ENCODE measurements at regions not wholly inside any gene's neighbourhood (a gene's known extent, or its start where the extent isn't known, plus 50 kb on each side); places are given as distances from the start of the nearest gene placed in this dataset.

DNA sequence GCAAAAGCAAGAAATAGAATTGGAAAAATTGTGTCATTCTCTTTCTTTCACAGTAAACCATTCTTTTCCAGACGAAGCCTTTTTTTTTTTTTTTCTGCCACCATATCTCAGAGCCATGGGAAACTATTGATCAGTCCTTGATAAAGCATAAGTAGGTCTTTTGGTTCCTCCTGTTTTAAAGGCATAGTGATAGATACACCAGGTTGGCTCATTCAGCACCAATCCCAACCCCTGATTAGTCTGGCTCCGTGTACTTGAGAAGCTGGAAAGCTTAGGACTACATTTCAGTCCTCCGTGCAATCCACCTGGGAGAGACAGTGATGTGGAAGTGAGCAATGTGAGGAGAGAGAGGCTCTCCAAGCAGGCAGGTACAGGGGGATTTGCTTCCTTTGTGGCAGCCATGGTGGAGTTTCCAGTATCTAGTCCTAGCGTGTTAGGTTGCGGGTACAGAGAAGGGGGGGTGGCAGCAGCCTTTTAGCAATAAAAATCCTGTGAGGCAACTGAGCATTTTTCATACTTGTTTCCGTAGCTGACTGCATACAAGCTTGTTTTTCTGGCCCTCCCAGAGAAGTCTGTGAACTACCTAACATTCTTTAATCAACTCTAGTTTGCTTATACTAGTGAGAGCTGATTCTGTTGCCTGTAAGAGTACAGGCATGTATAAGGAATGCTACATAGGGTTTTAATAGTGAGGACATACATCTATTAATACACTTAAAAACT, 127.4 kb upstream of the CTTNBP2 start:
- Histone ChIP-seq H3K36me3 (ENCODE audit: insufficient read depth, low read depth, low read length) (no peaks in the 10 kb centered on the region), H3K27ac (ENCODE audit: low read length) (no peak overlapping the region), H3K9ac (ENCODE audit: low read depth, low read length) (no peak overlapping the region), H3K9me3 (ENCODE audit: insufficient read depth, low read depth, low read length) (no peaks in the 10 kb centered on the region), H3K4me3 (ENCODE audit: low read length) (no peak overlapping the region), H3K4me1 (ENCODE audit: insufficient read depth, low read length) (peaks cover 4% of the 10 kb centered on the region), H3K27me3 (ENCODE audit: insufficient read depth, low read length) (no peaks in the 10 kb centered on the region)

DNA sequence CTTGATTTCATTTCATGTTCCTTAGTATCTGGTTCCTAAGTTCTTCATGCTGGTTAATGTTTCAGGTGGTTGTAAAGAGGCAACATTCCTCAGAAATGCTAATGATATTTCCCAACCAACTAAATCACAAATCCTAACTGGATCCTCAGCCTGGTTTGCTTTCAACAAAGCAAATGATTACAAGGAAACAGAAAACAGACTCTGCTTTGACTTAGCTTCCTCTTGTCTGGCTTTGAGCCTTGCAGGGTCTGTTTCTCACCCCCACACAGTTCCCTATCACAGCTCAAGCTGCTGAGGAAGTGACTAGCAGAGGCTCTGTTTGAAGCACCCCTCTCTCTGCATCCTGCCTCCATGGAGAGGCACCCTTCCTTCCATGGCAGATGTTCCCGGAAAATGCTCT, 130.2 kb upstream of the CTTNBP2 start:
- Histone ChIP-seq H3K27me3 (ENCODE audit: insufficient read depth, low read length) (no peaks in the 10 kb centered on the region), H3K4me1 (ENCODE audit: insufficient read depth, low read length) (peaks cover 4% of the 10 kb centered on the region), H3K36me3 (ENCODE audit: insufficient read depth, low read depth, low read length) (no peaks in the 10 kb centered on the region), H3K9me3 (ENCODE audit: insufficient read depth, low read depth, low read length) (no peaks in the 10 kb centered on the region), H3K9ac (ENCODE audit: low read depth, low read length) (no peak overlapping the region), H3K4me3 (ENCODE audit: low read length) (no peak overlapping the region), H3K27ac (ENCODE audit: low read length) (no peak overlapping the region)

GRCh38 chr7:118005026-118005425, 131.8 kb upstream of the CTTNBP2 start:
- Histone ChIP-seq H3K27ac (ENCODE audit: low read length) (no peak overlapping the region), H3K4me3 (ENCODE audit: low read length) (no peak overlapping the region), H3K9ac (ENCODE audit: low read depth, low read length) (no peak overlapping the region), H3K36me3 (ENCODE audit: insufficient read depth, low read depth, low read length) (no peaks in the 10 kb centered on the region), H3K4me1 (ENCODE audit: insufficient read depth, low read length) (peaks cover 4% of the 10 kb centered on the region; the same call in 1 of the 2 replicates), H3K9me3 (ENCODE audit: insufficient read depth, low read depth, low read length) (no peaks in the 10 kb centered on the region), H3K27me3 (ENCODE audit: insufficient read depth, low read length) (no peaks in the 10 kb centered on the region)

DNA sequence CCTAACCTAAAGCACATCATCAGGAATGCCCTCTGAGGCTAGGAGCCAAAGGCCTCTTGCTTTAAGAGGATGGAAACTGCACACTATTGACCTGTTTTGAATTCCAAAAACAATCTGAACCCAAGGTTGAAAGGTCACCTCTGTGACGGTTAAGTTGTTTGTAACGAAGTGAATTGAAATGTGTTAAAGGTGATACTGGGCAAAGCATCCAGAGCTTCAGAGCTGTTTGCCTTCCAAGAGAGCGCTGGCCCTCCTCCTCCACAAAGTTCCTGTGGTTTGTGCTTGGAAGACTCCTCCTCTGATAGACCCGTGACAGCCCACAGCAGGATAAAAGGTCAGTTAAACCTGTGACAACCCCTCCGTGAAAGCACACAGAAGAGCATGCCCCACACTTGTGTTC, 133.7 kb upstream of the CTTNBP2 start:
- Histone ChIP-seq H3K9ac (ENCODE audit: low read depth, low read length) (no peak overlapping the region), H3K36me3 (ENCODE audit: insufficient read depth, low read depth, low read length) (no peaks in the 10 kb centered on the region), H3K27me3 (ENCODE audit: insufficient read depth, low read length) (no peaks in the 10 kb centered on the region), H3K9me3 (ENCODE audit: insufficient read depth, low read depth, low read length) (no peaks in the 10 kb centered on the region), H3K4me1 (ENCODE audit: insufficient read depth, low read length) (peaks cover 4% of the 10 kb centered on the region; the same call in 1 of the 2 replicates), H3K4me3 (ENCODE audit: low read length) (no peak overlapping the region), H3K27ac (ENCODE audit: low read length) (no peak overlapping the region)

DNA sequence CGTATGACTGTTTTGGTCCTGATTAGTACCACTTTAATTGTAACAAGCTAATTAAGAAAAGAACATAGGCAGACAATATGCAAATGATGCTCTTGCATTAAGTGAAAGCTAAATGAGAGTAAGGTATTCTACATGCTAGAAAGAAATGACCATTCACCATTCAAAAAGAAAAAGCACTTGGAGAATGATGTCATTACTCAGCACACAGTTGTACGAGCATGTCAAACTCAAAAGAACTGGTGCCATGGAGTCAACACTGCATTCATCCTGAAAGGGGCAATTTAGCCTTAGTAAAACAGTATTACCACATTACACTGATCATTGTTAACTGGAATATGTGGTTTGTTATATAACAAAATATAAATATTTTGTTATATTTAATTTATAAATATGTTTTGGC, 136.2 kb upstream of the CTTNBP2 start:
- H3K27me3 ChIP-seq (ENCODE audit: insufficient read depth, low read length) = no peaks in the 10 kb centered on the region
- H3K9ac ChIP-seq (ENCODE audit: low read depth, low read length) = no peak overlapping the region
- no peaks in the 10 kb centered on the region for H3K36me3 ChIP-seq (ENCODE audit: insufficient read depth, low read depth, low read length)
- no peaks in the 10 kb centered on the region for H3K9me3 ChIP-seq (ENCODE audit: insufficient read depth, low read depth, low read length)
- H3K4me3 ChIP-seq (ENCODE audit: low read length) = no peak overlapping the region
- H3K27ac ChIP-seq (ENCODE audit: low read length) = no peak overlapping the region
- H3K4me1 ChIP-seq (ENCODE audit: insufficient read depth, low read length) = peaks cover 4% of the 10 kb centered on the region; the same call in 1 of the 2 replicates

DNA sequence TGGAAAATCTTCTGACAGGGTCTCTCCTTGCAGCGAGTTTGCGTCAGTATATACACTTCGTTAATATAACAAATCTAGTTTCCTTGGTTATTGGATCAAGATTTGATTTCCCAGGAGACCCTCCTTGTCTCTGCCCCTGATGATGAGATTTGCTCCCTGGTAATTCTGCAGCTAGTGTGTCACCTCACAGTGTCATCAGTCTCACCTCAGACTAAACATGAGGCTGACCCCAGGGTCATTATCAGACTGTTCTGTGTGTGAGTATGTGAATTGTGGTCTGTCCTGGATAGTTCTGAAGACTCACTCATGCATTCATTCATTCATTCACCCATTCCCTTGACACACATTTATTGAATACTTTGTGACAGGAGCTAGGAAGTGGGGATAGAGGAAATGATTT, 138.4 kb upstream of the CTTNBP2 start:
- no peak overlapping the region for H3K27ac ChIP-seq (ENCODE audit: low read length)

DNA sequence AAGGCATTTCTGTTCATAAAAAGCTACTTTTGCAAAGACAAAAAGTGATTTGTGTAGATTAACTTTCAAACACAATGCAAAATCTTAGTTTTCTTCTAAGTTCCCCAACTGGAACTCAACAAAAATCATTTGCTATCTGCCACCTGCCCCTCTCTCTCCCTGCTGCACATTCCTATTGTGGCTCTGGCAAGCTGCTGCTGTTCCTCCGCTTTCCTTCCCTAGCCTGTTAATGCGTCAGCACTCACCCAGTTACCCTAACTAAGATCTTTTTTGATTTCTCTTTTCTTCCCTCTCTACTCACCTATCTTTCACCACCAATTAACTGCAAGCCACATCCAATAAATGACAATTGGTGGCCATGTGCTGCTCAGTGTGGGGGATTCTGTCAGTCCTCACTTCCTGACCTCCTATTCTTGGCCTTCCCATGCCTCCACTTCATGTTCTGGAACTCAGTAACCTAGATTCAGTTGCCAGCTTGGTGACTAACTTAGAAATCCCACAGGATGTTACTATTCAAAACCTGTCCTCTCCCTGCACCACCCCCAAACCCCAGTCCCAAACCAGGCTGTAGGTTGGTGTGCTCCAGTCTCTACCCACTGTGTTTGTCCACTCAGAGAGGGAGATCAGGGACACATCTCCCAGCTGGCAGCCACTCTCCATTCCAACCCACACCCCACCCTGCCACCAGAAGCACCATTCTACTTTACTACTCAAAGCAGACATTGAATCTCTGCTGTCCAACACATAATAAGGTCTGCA, 140.2 kb upstream of the CTTNBP2 start:
- no peaks in the 10 kb centered on the region for H3K27me3 ChIP-seq (ENCODE audit: insufficient read depth, low read length)
- no peak overlapping the region for H3K9ac ChIP-seq (ENCODE audit: low read depth, low read length)
- no peaks in the 10 kb centered on the region for H3K36me3 ChIP-seq (ENCODE audit: insufficient read depth, low read depth, low read length)
- peaks cover 5% of the 10 kb centered on the region; the same call in 1 of the 2 replicates for H3K9me3 ChIP-seq (ENCODE audit: insufficient read depth, low read depth, low read length)
- H3K4me1 ChIP-seq (ENCODE audit: insufficient read depth, low read length) = no peaks in the 10 kb centered on the region
- no peak overlapping the region for H3K27ac ChIP-seq (ENCODE audit: low read length)
- H3K4me3 ChIP-seq (ENCODE audit: low read length) = no peak overlapping the region

More for the DNA sequence above, 138.4 kb upstream of the CTTNBP2 start:
- Histone ChIP-seq H3K4me3 (ENCODE audit: low read length) (no peak overlapping the region), H3K27me3 (ENCODE audit: insufficient read depth, low read length) (no peaks in the 10 kb centered on the region), H3K36me3 (ENCODE audit: insufficient read depth, low read depth, low read length) (no peaks in the 10 kb centered on the region), H3K9me3 (ENCODE audit: insufficient read depth, low read depth, low read length) (no peaks in the 10 kb centered on the region), H3K4me1 (ENCODE audit: insufficient read depth, low read length) (no peaks in the 10 kb centered on the region), H3K9ac (ENCODE audit: low read depth, low read length) (no peak overlapping the region)

- H3K4me1 ChIP-seq (ENCODE audit: insufficient read depth, low read length) = no peaks in the 10 kb centered on the region
- no peak overlapping the region for H3K9ac ChIP-seq (ENCODE audit: low read depth, low read length)
- H3K27me3 ChIP-seq (ENCODE audit: insufficient read depth, low read length) = no peaks in the 10 kb centered on the region
- peaks cover 5% of the 10 kb centered on the region; the same call in 1 of the 2 replicates for H3K9me3 ChIP-seq (ENCODE audit: insufficient read depth, low read depth, low read length)
- no peaks in the 10 kb centered on the region for H3K36me3 ChIP-seq (ENCODE audit: insufficient read depth, low read depth, low read length)
- no peak overlapping the region for H3K27ac ChIP-seq (ENCODE audit: low read length)
- H3K4me3 ChIP-seq (ENCODE audit: low read length) = no peak overlapping the region
Measured at GRCh38 chr7:118022546-118022945, 149.3 kb upstream of the CTTNBP2 start.

DNA sequence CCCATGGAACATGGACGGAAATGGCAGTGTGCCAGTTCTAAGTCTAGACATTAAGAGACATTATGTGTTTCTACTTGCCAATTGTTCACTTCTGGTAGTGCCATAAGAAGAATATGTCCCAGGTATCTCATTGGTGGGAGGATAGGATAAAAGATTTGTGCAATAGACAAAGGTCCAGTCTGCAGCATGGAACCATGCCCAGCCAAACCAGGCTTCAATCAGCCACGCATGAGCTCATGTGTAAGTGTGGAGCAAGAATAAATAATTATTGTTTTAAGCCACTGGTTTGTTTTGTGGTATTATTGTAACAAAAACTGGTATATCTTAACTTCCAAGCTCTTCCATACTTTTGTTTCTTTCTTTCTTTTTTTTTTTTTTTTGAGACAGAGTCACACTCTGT, 153.6 kb upstream of the CTTNBP2 start:
- H3K27me3 ChIP-seq (ENCODE audit: insufficient read depth, low read length) = no peaks in the 10 kb centered on the region
- no peak overlapping the region for H3K27ac ChIP-seq (ENCODE audit: low read length)
- no peaks in the 10 kb centered on the region for H3K36me3 ChIP-seq (ENCODE audit: insufficient read depth, low read depth, low read length)
- H3K4me3 ChIP-seq (ENCODE audit: low read length) = no peak overlapping the region
- H3K9me3 ChIP-seq (ENCODE audit: insufficient read depth, low read depth, low read length) = no peaks in the 10 kb centered on the region
- H3K9ac ChIP-seq (ENCODE audit: low read depth, low read length) = no peak overlapping the region
- no peaks in the 10 kb centered on the region for H3K4me1 ChIP-seq (ENCODE audit: insufficient read depth, low read length)

DNA sequence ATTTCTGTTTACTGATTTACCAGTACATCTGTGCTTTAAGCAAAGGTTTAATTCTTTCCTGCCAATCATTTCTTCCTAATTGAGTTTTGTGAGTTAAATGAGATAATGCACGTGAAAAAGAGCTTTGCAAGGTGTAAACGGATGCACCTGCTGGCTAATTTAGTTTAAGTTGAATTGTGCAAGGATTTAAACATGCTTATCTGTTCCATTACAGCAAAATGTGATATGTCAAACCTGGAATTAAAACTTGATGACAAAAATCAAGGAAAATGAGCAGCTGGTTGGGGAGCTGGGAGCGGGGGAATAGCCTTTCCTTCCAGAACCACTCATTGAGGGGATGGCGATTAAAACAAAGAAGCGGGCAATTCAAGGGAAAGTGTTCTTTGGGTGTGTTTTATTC, 155.0 kb upstream of the CTTNBP2 start:
- Histone ChIP-seq H3K4me3 (ENCODE audit: low read length) (no peak overlapping the region), H3K27ac (ENCODE audit: low read length) (no peak overlapping the region), H3K4me1 (ENCODE audit: insufficient read depth, low read length) (no peaks in the 10 kb centered on the region)

DNA sequence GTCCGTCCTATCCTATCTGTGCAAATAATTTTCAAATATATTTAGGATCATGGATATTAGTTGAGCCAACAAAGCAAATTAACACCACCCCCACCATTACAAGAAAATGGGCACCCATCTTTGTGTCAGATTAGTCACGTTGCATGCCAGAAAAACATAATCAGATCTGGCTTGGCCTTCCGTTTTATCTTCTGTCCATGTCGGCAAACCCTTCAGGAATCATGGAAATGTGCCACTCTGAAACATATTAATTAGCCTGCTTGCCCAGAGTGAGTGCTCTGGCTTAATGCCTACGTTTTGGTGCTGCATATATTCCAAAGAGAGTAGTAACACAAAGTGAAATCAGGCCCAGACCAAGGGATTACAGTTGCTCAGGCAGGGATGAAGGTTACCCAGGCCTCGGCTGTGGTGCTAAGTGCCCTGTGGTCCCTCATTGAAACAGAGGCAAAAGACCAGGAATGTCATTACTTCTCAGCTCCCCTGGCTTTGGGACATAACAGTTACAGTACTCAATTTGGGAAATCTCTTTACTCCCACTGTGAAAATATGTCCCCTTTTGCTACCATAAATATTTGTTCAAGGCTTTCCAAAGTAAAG, 154.0 kb upstream of the LSM8 start:
- Histone ChIP-seq H3K27me3 (ENCODE audit: insufficient read depth, low read length) (no peaks in the 10 kb centered on the region), H3K36me3 (ENCODE audit: insufficient read depth, low read depth, low read length) (no peaks in the 10 kb centered on the region), H3K4me1 (ENCODE audit: insufficient read depth, low read length) (no peaks in the 10 kb centered on the region), H3K9ac (ENCODE audit: low read depth, low read length) (no peak overlapping the region), H3K27ac (ENCODE audit: low read length) (no peak overlapping the region), H3K4me3 (ENCODE audit: low read length) (no peak overlapping the region), H3K9me3 (ENCODE audit: insufficient read depth, low read depth, low read length) (no peaks in the 10 kb centered on the region)

More for the DNA sequence above, 155.0 kb upstream of the CTTNBP2 start:
- no peaks in the 10 kb centered on the region for H3K9me3 ChIP-seq (ENCODE audit: insufficient read depth, low read depth, low read length)
- no peaks in the 10 kb centered on the region for H3K36me3 ChIP-seq (ENCODE audit: insufficient read depth, low read depth, low read length)
- H3K27me3 ChIP-seq (ENCODE audit: insufficient read depth, low read length) = no peaks in the 10 kb centered on the region
- no peak overlapping the region for H3K9ac ChIP-seq (ENCODE audit: low read depth, low read length)

DNA sequence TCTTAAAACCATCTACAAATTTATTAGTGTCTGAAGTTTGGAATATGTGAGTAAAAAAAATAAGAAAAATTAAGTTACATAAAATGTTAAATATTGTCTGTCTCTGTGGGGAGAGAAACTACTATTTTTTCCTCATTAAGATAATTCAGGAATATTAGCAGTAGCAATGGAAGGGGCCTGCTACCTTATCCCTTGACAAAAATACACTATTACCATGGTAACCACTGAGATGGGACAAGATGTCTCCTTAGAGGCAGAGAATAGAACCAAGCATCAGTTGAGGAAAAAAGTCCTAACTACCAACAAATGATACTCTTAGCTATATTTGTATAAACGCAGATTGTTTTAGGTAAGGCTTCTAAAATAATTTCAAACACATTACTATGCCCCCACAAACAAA, 150.7 kb upstream of the LSM8 start:
- Histone ChIP-seq H3K9ac (ENCODE audit: low read depth, low read length) (no peak overlapping the region), H3K4me1 (ENCODE audit: insufficient read depth, low read length) (no peaks in the 10 kb centered on the region), H3K9me3 (ENCODE audit: insufficient read depth, low read depth, low read length) (no peaks in the 10 kb centered on the region), H3K36me3 (ENCODE audit: insufficient read depth, low read depth, low read length) (no peaks in the 10 kb centered on the region), H3K27ac (ENCODE audit: low read length) (no peak overlapping the region), H3K27me3 (ENCODE audit: insufficient read depth, low read length) (no peaks in the 10 kb centered on the region), H3K4me3 (ENCODE audit: low read length) (no peak overlapping the region)

Measured in iPS-20b (cell line).